ENCODE measurements at regions not wholly inside any gene's neighbourhood (a gene's known extent, or its start where the extent isn't known, plus 50 kb on each side); places are given as distances from the start of the nearest gene placed in this dataset.

DNA sequence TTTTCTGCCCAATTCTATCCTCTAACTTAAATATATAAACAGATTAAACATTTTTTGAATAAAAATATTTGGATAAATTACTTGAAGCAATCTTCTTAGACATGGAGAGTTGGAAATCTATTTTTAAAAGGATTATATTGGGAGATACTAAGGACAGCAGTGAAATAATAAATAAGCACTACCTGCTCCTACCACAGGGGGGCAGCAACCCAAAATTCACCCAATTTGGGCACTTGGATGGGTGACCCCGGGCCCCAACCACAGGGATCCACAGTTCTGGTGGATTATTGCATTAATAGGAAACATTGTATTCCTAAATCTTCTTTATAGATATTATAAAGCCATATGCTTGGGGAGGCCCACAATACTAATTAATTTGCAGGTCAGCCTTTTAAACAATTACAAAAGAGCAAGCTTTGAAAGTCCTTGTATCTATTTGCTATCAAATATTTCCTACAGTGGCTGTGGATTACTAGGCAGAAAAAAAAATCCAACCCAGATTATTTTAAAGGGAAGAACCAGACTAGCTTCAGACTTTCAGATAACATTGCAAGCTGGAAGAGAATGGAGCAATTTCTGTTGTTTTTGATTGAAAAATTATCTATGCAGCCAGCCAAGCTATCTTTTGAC is 66.4 kb upstream of the PDE10A start:
- TF ChIP-seq CTCF (IDR thresholded peaks at IDR 0.05): peak; percentile 92
- TF ChIP-seq EZH2 (IDR thresholded peaks at IDR 0.05): no peak
